A673 (cell line): ENCODE measurements at regions not wholly inside any gene's neighbourhood (a gene's known extent, or its start where the extent isn't known, plus 50 kb on each side); places are given as distances from the start of the nearest gene placed in this dataset.

Experiments used
- EZH2 ChIP-seq: fragments of 200-600 bp; sonication (generic); IDR thresholded peaks from 2 replicates; pipeline ENCODE4 v1.6.1; 2017; ENCODE audit warnings: borderline replicate concordance, low read depth, mild to moderate bottlenecking, mixed read lengths, antibody characterized with exemption, low read length; ENCODE audit not compliant: poor library complexity, severe bottlenecking
- TF ChIP-seq, protein P1 (sequence below): fragments of 300-800, 200-600 bp; sonication (generic); conservative IDR thresholded peaks from 2 replicates; pipeline ENCODE4 v1.5.1; 2017; ENCODE audit warnings: low read depth, mild to moderate bottlenecking, antibody characterized with exemption, low read length, moderate library complexity, mixed read lengths

DNA sequence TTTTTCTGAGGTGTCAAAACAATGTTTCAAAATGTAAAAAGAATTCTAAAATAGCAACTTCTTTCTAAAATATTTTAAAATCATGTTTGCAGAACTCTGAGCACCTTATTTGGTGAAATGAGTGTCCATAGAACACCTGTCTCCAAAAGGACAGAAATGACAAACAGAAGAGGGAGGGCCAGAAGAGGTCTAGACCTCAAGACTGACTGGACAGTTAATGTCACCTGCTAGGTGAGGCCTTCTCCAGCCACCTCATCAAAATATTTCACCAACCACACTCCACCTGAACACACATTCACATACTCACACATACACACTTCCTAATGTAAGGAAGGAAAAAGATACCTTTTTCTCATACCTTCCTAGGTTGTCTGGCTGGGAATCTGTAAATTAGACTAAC lies 147.8 kb upstream of the PLEKHA5 start:
- TF ChIP-seq, protein P1, sequence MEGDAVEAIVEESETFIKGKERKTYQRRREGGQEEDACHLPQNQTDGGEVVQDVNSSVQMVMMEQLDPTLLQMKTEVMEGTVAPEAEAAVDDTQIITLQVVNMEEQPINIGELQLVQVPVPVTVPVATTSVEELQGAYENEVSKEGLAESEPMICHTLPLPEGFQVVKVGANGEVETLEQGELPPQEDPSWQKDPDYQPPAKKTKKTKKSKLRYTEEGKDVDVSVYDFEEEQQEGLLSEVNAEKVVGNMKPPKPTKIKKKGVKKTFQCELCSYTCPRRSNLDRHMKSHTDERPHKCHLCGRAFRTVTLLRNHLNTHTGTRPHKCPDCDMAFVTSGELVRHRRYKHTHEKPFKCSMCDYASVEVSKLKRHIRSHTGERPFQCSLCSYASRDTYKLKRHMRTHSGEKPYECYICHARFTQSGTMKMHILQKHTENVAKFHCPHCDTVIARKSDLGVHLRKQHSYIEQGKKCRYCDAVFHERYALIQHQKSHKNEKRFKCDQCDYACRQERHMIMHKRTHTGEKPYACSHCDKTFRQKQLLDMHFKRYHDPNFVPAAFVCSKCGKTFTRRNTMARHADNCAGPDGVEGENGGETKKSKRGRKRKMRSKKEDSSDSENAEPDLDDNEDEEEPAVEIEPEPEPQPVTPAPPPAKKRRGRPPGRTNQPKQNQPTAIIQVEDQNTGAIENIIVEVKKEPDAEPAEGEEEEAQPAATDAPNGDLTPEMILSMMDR = no peak
- no peak for TF ChIP-seq EZH2
